ENCODE measurements at regions not wholly inside any gene's neighbourhood (a gene's known extent, or its start where the extent isn't known, plus 50 kb on each side); places are given as distances from the start of the nearest gene placed in this dataset.

DNA sequence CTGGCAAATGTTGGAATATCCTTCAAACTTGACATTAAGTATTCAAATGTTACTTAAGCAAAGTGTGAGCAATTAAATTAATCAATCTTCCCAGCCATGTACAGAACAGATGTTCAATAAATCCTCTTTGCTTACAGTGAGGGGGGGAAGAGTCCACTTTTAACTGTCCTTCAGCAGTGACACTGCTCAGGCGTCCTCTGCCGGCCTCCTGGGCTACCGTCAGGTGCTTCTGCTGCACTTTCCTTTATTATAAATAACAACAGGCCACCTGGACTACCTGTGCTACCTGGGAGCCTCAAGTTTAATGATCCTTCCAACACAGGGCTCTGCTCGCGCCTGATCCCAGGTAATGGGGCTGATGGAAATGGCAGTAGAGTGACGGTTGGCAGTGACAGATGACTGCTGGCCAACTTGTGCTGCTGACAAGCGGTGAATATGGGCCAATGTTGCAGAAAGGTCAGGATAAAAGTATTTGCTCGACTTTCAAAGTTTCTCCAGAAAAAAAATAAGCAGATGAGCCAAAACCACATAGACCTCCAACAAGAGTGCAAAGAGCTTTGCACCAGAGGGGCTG, 460.0 kb upstream of the ZNF507 start:
- in situ Hi-C loops (cut with HindIII; ENCODE audit: extremely low pct_ligation_motif_present, low pct_unique_long_range_greater_than_20kb), result no loop called here
- no peak for ATAC-seq
- TF ChIP-seq ATRX (CRISPR knock-in tag; IDR thresholded peaks at IDR 0.05; ENCODE audit: borderline replicate concordance), result no peak
- TF ChIP-seq, protein P1, sequence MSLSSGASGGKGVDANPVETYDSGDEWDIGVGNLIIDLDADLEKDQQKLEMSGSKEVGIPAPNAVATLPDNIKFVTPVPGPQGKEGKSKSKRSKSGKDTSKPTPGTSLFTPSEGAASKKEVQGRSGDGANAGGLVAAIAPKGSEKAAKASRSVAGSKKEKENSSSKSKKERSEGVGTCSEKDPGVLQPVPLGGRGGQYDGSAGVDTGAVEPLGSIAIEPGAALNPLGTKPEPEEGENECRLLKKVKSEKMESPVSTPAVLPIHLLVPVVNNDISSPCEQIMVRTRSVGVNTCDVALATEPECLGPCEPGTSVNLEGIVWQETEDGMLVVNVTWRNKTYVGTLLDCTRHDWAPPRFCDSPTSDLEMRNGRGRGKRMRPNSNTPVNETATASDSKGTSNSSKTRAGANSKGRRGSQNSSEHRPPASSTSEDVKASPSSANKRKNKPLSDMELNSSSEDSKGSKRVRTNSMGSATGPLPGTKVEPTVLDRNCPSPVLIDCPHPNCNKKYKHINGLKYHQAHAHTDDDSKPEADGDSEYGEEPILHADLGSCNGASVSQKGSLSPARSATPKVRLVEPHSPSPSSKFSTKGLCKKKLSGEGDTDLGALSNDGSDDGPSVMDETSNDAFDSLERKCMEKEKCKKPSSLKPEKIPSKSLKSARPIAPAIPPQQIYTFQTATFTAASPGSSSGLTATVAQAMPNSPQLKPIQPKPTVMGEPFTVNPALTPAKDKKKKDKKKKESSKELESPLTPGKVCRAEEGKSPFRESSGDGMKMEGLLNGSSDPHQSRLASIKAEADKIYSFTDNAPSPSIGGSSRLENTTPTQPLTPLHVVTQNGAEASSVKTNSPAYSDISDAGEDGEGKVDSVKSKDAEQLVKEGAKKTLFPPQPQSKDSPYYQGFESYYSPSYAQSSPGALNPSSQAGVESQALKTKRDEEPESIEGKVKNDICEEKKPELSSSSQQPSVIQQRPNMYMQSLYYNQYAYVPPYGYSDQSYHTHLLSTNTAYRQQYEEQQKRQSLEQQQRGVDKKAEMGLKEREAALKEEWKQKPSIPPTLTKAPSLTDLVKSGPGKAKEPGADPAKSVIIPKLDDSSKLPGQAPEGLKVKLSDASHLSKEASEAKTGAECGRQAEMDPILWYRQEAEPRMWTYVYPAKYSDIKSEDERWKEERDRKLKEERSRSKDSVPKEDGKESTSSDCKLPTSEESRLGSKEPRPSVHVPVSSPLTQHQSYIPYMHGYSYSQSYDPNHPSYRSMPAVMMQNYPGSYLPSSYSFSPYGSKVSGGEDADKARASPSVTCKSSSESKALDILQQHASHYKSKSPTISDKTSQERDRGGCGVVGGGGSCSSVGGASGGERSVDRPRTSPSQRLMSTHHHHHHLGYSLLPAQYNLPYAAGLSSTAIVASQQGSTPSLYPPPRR (CRISPR knock-in tag; IDR thresholded peaks at IDR 0.05; ENCODE audit: borderline replicate concordance), result no peak
- TF ChIP-seq, protein P2, sequence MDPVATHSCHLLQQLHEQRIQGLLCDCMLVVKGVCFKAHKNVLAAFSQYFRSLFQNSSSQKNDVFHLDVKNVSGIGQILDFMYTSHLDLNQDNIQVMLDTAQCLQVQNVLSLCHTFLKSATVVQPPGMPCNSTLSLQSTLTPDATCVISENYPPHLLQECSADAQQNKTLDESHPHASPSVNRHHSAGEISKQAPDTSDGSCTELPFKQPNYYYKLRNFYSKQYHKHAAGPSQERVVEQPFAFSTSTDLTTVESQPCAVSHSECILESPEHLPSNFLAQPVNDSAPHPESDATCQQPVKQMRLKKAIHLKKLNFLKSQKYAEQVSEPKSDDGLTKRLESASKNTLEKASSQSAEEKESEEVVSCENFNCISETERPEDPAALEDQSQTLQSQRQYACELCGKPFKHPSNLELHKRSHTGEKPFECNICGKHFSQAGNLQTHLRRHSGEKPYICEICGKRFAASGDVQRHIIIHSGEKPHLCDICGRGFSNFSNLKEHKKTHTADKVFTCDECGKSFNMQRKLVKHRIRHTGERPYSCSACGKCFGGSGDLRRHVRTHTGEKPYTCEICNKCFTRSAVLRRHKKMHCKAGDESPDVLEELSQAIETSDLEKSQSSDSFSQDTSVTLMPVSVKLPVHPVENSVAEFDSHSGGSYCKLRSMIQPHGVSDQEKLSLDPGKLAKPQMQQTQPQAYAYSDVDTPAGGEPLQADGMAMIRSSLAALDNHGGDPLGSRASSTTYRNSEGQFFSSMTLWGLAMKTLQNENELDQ (CRISPR knock-in tag; IDR thresholded peaks at IDR 0.05; ENCODE audit: borderline replicate concordance), result no peak
- TF ChIP-seq RAD21 (CRISPR knock-in tag; IDR thresholded peaks at IDR 0.05), result no peak
- TF ChIP-seq ZBTB20 (CRISPR knock-in tag; IDR thresholded peaks at IDR 0.05; ENCODE audit: borderline replicate concordance, low read depth), result no peak
- TF ChIP-seq, protein P3, sequence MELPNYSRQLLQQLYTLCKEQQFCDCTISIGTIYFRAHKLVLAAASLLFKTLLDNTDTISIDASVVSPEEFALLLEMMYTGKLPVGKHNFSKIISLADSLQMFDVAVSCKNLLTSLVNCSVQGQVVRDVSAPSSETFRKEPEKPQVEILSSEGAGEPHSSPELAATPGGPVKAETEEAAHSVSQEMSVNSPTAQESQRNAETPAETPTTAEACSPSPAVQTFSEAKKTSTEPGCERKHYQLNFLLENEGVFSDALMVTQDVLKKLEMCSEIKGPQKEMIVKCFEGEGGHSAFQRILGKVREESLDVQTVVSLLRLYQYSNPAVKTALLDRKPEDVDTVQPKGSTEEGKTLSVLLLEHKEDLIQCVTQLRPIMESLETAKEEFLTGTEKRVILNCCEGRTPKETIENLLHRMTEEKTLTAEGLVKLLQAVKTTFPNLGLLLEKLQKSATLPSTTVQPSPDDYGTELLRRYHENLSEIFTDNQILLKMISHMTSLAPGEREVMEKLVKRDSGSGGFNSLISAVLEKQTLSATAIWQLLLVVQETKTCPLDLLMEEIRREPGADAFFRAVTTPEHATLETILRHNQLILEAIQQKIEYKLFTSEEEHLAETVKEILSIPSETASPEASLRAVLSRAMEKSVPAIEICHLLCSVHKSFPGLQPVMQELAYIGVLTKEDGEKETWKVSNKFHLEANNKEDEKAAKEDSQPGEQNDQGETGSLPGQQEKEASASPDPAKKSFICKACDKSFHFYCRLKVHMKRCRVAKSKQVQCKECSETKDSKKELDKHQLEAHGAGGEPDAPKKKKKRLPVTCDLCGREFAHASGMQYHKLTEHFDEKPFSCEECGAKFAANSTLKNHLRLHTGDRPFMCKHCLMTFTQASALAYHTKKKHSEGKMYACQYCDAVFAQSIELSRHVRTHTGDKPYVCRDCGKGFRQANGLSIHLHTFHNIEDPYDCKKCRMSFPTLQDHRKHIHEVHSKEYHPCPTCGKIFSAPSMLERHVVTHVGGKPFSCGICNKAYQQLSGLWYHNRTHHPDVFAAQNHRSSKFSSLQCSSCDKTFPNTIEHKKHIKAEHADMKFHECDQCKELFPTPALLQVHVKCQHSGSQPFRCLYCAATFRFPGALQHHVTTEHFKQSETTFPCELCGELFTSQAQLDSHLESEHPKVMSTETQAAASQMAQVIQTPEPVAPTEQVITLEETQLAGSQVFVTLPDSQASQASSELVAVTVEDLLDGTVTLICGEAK (IDR thresholded peaks at IDR 0.05), result no peak
- TF ChIP-seq, protein P3 (CRISPR knock-in tag; IDR thresholded peaks at IDR 0.05), result no peak
- TF ChIP-seq ZNF660 (CRISPR knock-in tag; IDR thresholded peaks at IDR 0.05; ENCODE audit: borderline replicate concordance, low read depth), result no peak

More for the DNA sequence above, 460.0 kb upstream of the ZNF507 start:
- Histone ChIP-seq H3K9me3 (ENCODE audit: low read length) (peaks cover 92% of the 10 kb centered on the region), H3K4me3 (replicated peaks in 1 of 3; ENCODE audit: insufficient read depth in 1 of 3, low read depth in 2 of 3, low read length in 3 of 3) (no peak overlapping the region), H3K79me2 (ENCODE audit: insufficient read depth, low read length) (no peaks in the 10 kb centered on the region), H3K36me3 (replicated peaks in 1 of 2; ENCODE audit: control insufficient read depth in 1 of 2, insufficient read depth in 2 of 2, low read length in 2 of 2) (no peaks in the 10 kb centered on the region), H2AFZ (ENCODE audit: low read length) (no peak overlapping the region), H3K4me1 (ENCODE audit: insufficient read depth, low read length) (no peaks in the 10 kb centered on the region), H3K9ac (ENCODE audit: insufficient read depth, low read depth, low read length) (no peak overlapping the region), H3K27ac (ENCODE audit: extremely low read length, insufficient read depth, low read length) (no peak overlapping the region), H4K20me1 (ENCODE audit: insufficient read depth, low read length) (no peaks in the 10 kb centered on the region), H3K27me3 (ENCODE audit: control insufficient read depth in 1 of 2, insufficient read depth in 2 of 2, low read length in 2 of 2) (no peaks in the 10 kb centered on the region), H3K4me2 (ENCODE audit: low read depth, low read length) (no peak overlapping the region)
- WGBS (ENCODE audit: low lambda C conversion rate), result 28% methylated on average over 8 of the region's 8 CpGs
- intact Hi-C loops (cut with micrococcal nuclease; ENCODE audit: unreplicated experiment), result no loop called here
- CTCF ChIA-PET (ENCODE audit: low intra/inter-chr PET ratio, low total read pairs), result no interaction called here
- DNase-seq (ENCODE audit: low spot score), result no peak
- no TSS peak for BruUV-seq (replicated peaks)
- POLR2A ChIA-PET, result no interaction called here
- no peak for FAIRE-seq

Measured in HepG2 (cell line).